ENCODE measurements at regions not wholly inside any gene's neighbourhood (a gene's known extent, or its start where the extent isn't known, plus 50 kb on each side); places are given as distances from the start of the nearest gene placed in this dataset.
A peak's percentile ranks its signal among the peaks of the same experiment; 100 is the strongest.

GRCh38 chr10:129020651-129021330 is 446.2 kb upstream of the MGMT start:
- DNase-seq (ENCODE audit: low spot score) = no peak

GRCh38 chr10:129021594-129022304 is 445.3 kb upstream of the MGMT start:
- DNase-seq (ENCODE audit: low spot score) = no peak

GRCh38 chr10:129023082-129023481 is 444.0 kb upstream of the MGMT start:
- no peak for DNase-seq (ENCODE audit: low spot score)

GRCh38 chr10:129024046-129024445 is 443.0 kb upstream of the MGMT start:
- no peak for DNase-seq (ENCODE audit: low spot score)

GRCh38 chr10:129025787-129026186 is 441.3 kb upstream of the MGMT start:
- DNase-seq (ENCODE audit: low spot score) = no peak

- DNase-seq (ENCODE audit: low spot score) = no peak
Measured at GRCh38 chr10:129027906-129028305, 439.1 kb upstream of the MGMT start.

- no peak for DNase-seq (ENCODE audit: low spot score)
Measured at GRCh38 chr10:129028451-129028850, 438.6 kb upstream of the MGMT start.

GRCh38 chr10:129029051-129029450 is 438.0 kb upstream of the MGMT start:
- no peak for DNase-seq (ENCODE audit: low spot score)

- no peak for DNase-seq (ENCODE audit: low spot score)
Measured at GRCh38 chr10:129029851-129030602, 437.0 kb upstream of the MGMT start.

GRCh38 chr10:129030603-129030895 is 436.5 kb upstream of the MGMT start:
- no peak for DNase-seq (ENCODE audit: low spot score)

- peak; percentile 49 for DNase-seq (ENCODE audit: low spot score)
Measured at GRCh38 chr10:129030996-129031843, 435.8 kb upstream of the MGMT start.

- DNase-seq (ENCODE audit: low spot score) = no peak
Measured at GRCh38 chr10:129031844-129032150, 435.2 kb upstream of the MGMT start.

GRCh38 chr10:129032372-129033313 is 434.4 kb upstream of the MGMT start:
- no peak for DNase-seq (ENCODE audit: low spot score)

GRCh38 chr10:129033340-129033739 is 433.7 kb upstream of the MGMT start:
- DNase-seq (ENCODE audit: low spot score) = no peak

GRCh38 chr10:129033790-129034272 is 433.2 kb upstream of the MGMT start:
- no peak for DNase-seq (ENCODE audit: low spot score)

- DNase-seq (ENCODE audit: low spot score) = no peak
Measured at GRCh38 chr10:129035052-129035827, 431.8 kb upstream of the MGMT start.

GRCh38 chr10:129038522-129038921 is 428.5 kb upstream of the MGMT start:
- no peak for DNase-seq (ENCODE audit: low spot score)

- no peak for DNase-seq (ENCODE audit: low spot score)
Measured at GRCh38 chr10:129039406-129040370, 427.4 kb upstream of the MGMT start.

GRCh38 chr10:129040377-129040776 is 426.7 kb upstream of the MGMT start:
- DNase-seq (ENCODE audit: low spot score) = no peak

Data from SW480 (cell line).